SK-N-SH treated with all-trans-retinoic acid at 6 μM for 48 hours (cell line): ENCODE measurements at regions not wholly inside any gene's neighbourhood (a gene's known extent, or its start where the extent isn't known, plus 50 kb on each side); places are given as distances from the start of the nearest gene placed in this dataset.

Experiments
- RARB ChIP-seq: fragments of 250-450 bp; sonication (Bioruptor Pico); IDR thresholded peaks from 2 replicates; pipeline ENCODE4 v1.8.0; 2021; ENCODE audit warnings: mild to moderate bottlenecking, moderate library complexity
- TF ChIP-seq, protein P1 (sequence below): fragments of 250-450 bp; sonication (Bioruptor Pico); IDR thresholded peaks from 2 replicates; pipeline ENCODE4 v1.8.0; 2020; ENCODE audit warnings: mild to moderate bottlenecking, moderate library complexity, borderline replicate concordance

DNA sequence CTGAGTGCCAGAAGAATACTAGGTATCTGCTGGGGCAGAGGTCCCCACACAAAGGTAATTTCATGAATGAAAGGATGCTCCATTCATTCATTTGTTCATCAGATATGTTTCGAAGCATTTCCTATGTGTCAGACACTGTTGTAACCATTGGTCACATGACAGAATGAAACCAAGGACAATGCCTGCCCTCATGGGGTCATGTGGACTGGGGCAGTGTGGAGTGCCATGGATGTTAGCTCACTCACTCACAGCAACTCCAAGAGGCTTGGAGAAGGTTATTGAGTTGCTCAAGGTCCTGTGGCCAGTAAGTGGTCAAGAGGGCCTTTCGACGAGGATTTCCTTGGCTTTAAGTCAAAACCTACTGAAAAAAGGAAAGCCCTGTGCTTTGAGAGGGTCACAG, 223.5 kb downstream of the ARHGAP12 start:
- no peak for TF ChIP-seq RARB (CRISPR knock-in tag)
- TF ChIP-seq, protein P1, sequence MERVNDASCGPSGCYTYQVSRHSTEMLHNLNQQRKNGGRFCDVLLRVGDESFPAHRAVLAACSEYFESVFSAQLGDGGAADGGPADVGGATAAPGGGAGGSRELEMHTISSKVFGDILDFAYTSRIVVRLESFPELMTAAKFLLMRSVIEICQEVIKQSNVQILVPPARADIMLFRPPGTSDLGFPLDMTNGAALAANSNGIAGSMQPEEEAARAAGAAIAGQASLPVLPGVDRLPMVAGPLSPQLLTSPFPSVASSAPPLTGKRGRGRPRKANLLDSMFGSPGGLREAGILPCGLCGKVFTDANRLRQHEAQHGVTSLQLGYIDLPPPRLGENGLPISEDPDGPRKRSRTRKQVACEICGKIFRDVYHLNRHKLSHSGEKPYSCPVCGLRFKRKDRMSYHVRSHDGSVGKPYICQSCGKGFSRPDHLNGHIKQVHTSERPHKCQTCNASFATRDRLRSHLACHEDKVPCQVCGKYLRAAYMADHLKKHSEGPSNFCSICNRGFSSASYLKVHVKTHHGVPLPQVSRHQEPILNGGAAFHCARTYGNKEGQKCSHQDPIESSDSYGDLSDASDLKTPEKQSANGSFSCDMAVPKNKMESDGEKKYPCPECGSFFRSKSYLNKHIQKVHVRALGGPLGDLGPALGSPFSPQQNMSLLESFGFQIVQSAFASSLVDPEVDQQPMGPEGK (CRISPR knock-in tag): no peak
